Esophagus (tissue), 2 donors: ENCODE measurements at regions not wholly inside any gene's neighbourhood (a gene's known extent, or its start where the extent isn't known, plus 50 kb on each side); places are given as distances from the start of the nearest gene placed in this dataset.

Source experiments
- H3K27ac ChIP-seq, 2 donors: one replicate each; pipeline ENCODE4 v1.5.1; 2013; ENCODE audit warnings: low read depth in 2 of 2, mild to moderate bottlenecking in 2 of 2, inconsistent platforms in 1 of 2, low read length in 1 of 2, moderate library complexity in 1 of 2
- H3K27me3 ChIP-seq, 2 donors: one replicate each; pipeline ENCODE4 v1.6.1; 2013; ENCODE audit warnings: low read length in 2 of 2, control low read depth in 1 of 2, mild to moderate bottlenecking in 1 of 2; ENCODE audit not compliant: insufficient read depth in 2 of 2, control insufficient read depth in 1 of 2
- H3K36me3 ChIP-seq, 2 donors: one replicate each; pipeline ENCODE4 v1.6.1; 2013; ENCODE audit warnings: low read length in 1 of 2; ENCODE audit not compliant: control insufficient read depth in 2 of 2, insufficient read depth in 2 of 2
- H3K4me1 ChIP-seq, 2 donors: one replicate each; pipeline ENCODE4 v1.6.1; 2013; ENCODE audit warnings: low read length in 1 of 2; ENCODE audit not compliant: control insufficient read depth in 2 of 2, insufficient read depth in 2 of 2
- H3K4me3 ChIP-seq, 2 donors: one replicate each; pipeline ENCODE4 v1.5.1; 2013; ENCODE audit warnings: low read length in 2 of 2, mild to moderate bottlenecking in 2 of 2, low read depth in 1 of 2, moderate library complexity in 1 of 2
- H3K9me3 ChIP-seq, 2 donors: one replicate each; pipeline ENCODE4 v1.6.1; 2013; ENCODE audit warnings: mild to moderate bottlenecking in 2 of 2, low read depth in 1 of 2, low read length in 1 of 2, moderate library complexity in 1 of 2; ENCODE audit not compliant: control insufficient read depth in 2 of 2, insufficient read depth in 1 of 2
- WGBS, 2 donors: extraction: QIAGEN DNeasy Blood & Tissue Kit; methylation state at CpG; one replicate each; pipeline ENCODE4 v1.1.7; 2013; 5-methylcytosine and 5-hydroxymethylcytosine counted together
- donor health status: healthy with polysubstance abuse.
- donor health status: Bipolar disorder and iron deficiency.

- H3K36me3 ChIP-seq, result no peaks in the 10 kb centered on the region
- no peaks in the 10 kb centered on the region for H3K4me1 ChIP-seq
- H3K27ac ChIP-seq, result no peak overlapping the region
- no peaks in the 10 kb centered on the region for H3K27me3 ChIP-seq
- WGBS, 2 donors, result 41 to 43% methylated on average over 11 of the region's 11 CpGs
- no peak overlapping the region for H3K4me3 ChIP-seq
- H3K9me3 ChIP-seq, result no peaks in the 10 kb centered on the region
Measured at GRCh38 chr22:48968201-48968959, 859.3 kb downstream of the BRD1 start.

DNA sequence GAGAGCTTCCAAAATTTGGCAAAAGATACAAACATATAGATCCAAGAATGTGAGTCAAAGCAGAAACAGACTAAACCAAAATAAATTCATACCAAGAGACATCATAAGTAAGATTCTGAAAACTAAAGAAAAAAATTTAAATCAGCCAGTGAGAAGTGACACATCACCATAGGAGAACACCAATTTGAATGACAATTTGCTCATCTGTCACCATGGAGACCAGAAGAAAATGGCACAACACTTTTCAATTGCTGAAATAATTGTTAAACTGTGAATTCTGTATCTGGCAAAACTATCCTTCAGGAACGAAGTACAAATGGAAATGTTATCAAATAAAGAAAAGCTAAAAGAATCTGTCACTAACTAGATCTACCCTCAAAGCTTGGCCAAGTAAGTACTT, 864.3 kb downstream of the BRD1 start:
- WGBS, 2 donors, result 47 to 54% methylated on average over 1 of the region's 1 CpG
- H3K27me3 ChIP-seq, result no peaks in the 10 kb centered on the region

GRCh38 chr22:48961705-48962104, 866.0 kb downstream of the BRD1 start:
- H3K9me3 ChIP-seq, result peaks cover 0 to 2% of the 10 kb centered on the region in 2 donors
- no peaks in the 10 kb centered on the region for H3K27me3 ChIP-seq
- H3K27ac ChIP-seq, result no peak overlapping the region
- H3K4me3 ChIP-seq, result no peak overlapping the region
- 72 to 87% methylated on average over 2 of the region's 2 CpGs for WGBS, 2 donors
- no peaks in the 10 kb centered on the region for H3K4me1 ChIP-seq
- no peaks in the 10 kb centered on the region for H3K36me3 ChIP-seq

More for the DNA sequence above, 864.3 kb downstream of the BRD1 start:
- Histone ChIP-seq H3K27ac (no peak overlapping the region), H3K9me3 (peaks cover 0 to under 1% of the 10 kb centered on the region in 2 donors), H3K4me1 (no peaks in the 10 kb centered on the region), H3K4me3 (no peak overlapping the region), H3K36me3 (no peaks in the 10 kb centered on the region)

DNA sequence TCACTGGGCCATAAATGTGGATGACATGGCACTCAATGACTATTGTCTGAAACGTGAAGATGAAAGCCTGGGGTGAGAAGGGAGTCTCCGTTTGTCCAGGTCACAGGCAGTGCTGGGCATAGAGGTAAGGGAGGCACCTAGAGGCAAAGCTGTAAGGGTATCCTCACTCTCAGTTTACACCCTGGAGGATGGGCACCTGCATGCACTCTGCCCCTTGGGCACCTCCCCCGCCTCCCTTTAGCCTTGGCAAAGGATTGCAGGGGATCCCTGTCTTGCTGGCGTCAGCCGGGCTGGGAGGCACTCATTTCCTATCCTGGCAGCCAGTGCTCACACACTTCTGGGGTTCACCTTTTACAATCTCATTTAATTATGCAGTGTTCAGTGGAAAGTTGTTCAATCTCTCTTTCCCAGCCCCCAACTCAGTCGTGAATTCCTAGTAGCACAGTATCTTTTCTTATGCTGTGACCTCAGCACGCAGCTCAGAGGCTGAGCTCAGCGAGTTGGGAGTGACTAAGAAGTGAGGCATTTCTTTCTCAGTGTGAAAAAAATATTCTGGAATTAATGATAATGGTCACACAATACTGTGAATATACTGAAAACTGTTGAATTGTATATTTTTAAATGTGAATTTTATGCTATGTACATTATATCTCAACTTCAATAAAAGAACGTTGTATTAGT, 866.6 kb downstream of the BRD1 start:
- no peaks in the 10 kb centered on the region for H3K36me3 ChIP-seq
- no peak overlapping the region for H3K27ac ChIP-seq
- H3K4me3 ChIP-seq, result no peak overlapping the region
- peaks cover 0 to 2% of the 10 kb centered on the region in 2 donors for H3K9me3 ChIP-seq
- no peaks in the 10 kb centered on the region for H3K27me3 ChIP-seq
- H3K4me1 ChIP-seq, result no peaks in the 10 kb centered on the region
- WGBS, 2 donors, result 50 to 51% methylated on average over 9 of the region's 9 CpGs

DNA sequence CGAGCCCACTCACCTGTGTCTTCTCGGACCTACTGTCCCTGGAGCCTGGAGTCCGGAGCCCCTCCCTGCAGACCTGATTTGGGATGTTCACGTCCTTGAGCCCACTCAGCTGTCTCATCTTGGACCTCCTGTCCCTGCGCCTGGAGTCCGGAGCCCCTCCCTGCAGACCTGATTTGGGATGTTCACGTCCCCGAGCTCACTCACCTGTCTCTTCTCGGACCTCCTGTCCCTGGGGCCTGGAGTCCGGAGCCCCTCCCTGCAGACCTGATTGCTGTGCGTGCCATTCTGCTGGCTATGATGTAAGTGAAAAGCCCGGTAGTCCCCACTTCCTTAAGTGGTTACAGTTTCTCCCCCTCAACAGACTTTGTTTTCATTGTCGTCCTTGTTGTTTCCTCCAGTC, 867.1 kb downstream of the BRD1 start:
- Histone ChIP-seq H3K27ac (no peak overlapping the region), H3K4me3 (no peak overlapping the region), H3K4me1 (no peaks in the 10 kb centered on the region), H3K36me3 (no peaks in the 10 kb centered on the region), H3K9me3 (peaks cover 0 to 2% of the 10 kb centered on the region in 2 donors), H3K27me3 (no peaks in the 10 kb centered on the region)
- WGBS, 2 donors, result 70 to 73% methylated on average over 13 of the region's 13 CpGs

DNA sequence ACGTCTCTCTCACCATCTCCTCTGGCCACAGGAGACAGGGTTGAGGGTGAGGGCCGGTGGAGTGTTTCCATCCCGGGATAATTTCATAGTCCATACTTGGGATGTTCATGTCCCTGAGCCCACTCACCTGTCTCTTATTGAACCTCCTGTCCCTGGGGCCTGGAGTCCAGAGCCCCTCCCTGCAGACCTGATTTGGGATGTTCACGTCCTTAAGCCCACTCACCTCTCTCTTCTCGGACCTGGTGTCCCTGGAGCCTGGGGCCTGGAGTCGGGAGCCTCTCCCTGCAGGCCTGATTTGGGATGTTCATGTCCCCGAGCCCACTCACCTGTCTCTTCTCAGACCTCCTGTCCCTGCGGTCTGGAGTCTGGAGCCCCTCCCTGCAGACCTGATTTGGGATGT, 868.2 kb downstream of the BRD1 start:
- no peak overlapping the region for H3K27ac ChIP-seq
- 81 to 82% methylated on average over 7 to 8 of the region's 8 CpGs for WGBS, 2 donors

GRCh38 chr22:48957987-48958321, 869.7 kb downstream of the BRD1 start:
- no peaks in the 10 kb centered on the region for H3K27me3 ChIP-seq
- WGBS, 2 donors, result 59 to 67% methylated on average over 5 of the region's 5 CpGs

More for the DNA sequence above, 868.2 kb downstream of the BRD1 start:
- Histone ChIP-seq H3K27me3 (no peaks in the 10 kb centered on the region), H3K36me3 (no peaks in the 10 kb centered on the region), H3K4me1 (no peaks in the 10 kb centered on the region), H3K4me3 (no peak overlapping the region), H3K9me3 (peaks cover 0 to 5% of the 10 kb centered on the region in 2 donors)

GRCh38 chr22:48957311-48957986, 870.2 kb downstream of the BRD1 start:
- Histone ChIP-seq H3K4me3 (no peak overlapping the region), H3K4me1 (no peaks in the 10 kb centered on the region), H3K27me3 (no peaks in the 10 kb centered on the region), H3K36me3 (no peaks in the 10 kb centered on the region), H3K27ac (no peak overlapping the region), H3K9me3 (peaks cover 0 to 5% of the 10 kb centered on the region in 2 donors)
- WGBS, 2 donors, result 92 to 93% methylated on average over 21 of the region's 21 CpGs

More at GRCh38 chr22:48957987-48958321, 869.7 kb downstream of the BRD1 start:
- no peak overlapping the region for H3K27ac ChIP-seq
- H3K4me3 ChIP-seq, result no peak overlapping the region
- no peaks in the 10 kb centered on the region for H3K4me1 ChIP-seq
- no peaks in the 10 kb centered on the region for H3K36me3 ChIP-seq
- peaks cover 0 to 5% of the 10 kb centered on the region in 2 donors for H3K9me3 ChIP-seq

- Histone ChIP-seq H3K4me1 (no peaks in the 10 kb centered on the region), H3K4me3 (no peak overlapping the region), H3K36me3 (no peaks in the 10 kb centered on the region), H3K27me3 (no peaks in the 10 kb centered on the region), H3K27ac (no peak overlapping the region), H3K9me3 (peaks cover 0 to 5% of the 10 kb centered on the region in 2 donors)
- 79 to 85% methylated on average over 34 to 36 of the region's 36 CpGs for WGBS, 2 donors
Measured at GRCh38 chr22:48955351-48956311, 872.0 kb downstream of the BRD1 start.
